ENCODE measurements at regions not wholly inside any gene's neighbourhood (a gene's known extent, or its start where the extent isn't known, plus 50 kb on each side); places are given as distances from the start of the nearest gene placed in this dataset.

DNA sequence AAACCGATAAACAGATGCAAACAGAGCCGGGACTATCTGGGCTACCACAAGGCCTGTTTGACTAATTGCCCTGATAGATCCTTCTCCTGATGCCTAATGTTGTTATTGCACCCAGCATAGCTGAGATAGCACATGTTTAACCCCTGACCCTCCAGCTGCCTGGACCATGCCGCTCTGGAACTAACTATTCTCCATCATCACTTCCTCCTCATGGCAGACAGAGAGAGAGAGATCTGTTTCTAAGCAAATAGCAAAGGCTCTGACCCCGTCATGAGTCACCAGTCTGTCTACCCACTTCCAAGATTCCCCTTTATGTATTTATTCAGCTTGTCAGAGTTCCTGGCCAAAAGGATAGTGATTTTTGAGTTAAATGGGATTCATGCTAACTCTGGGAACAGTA lies 58.2 kb upstream of the FLRT2 start:
- TF ChIP-seq POLR2AphosphoS5 (IDR thresholded peaks at IDR 0.05; ENCODE audit: low read depth, low read length) = no peak
- TF ChIP-seq POLR2A (IDR thresholded peaks at IDR 0.05; ENCODE audit: low read depth, low read length) = no peak
